Loucy (cell line): ENCODE measurements at regions not wholly inside any gene's neighbourhood (a gene's known extent, or its start where the extent isn't known, plus 50 kb on each side); places are given as distances from the start of the nearest gene placed in this dataset.

ENCODE experiments used
- EZH2phosphoT487 ChIP-seq: fragments of 200-600 bp; IDR thresholded peaks from 2 replicates; pipeline ENCODE4 v1.6.1; 2018; ENCODE audit warnings: antibody characterized with exemption, mild to moderate bottlenecking, moderate library complexity, borderline replicate concordance
- TF ChIP-seq, protein P1 (sequence below): fragments of 200-600 bp; sonication (generic); conservative IDR thresholded peaks from 2 replicates; pipeline ENCODE4 v1.5.1; 2014; ENCODE audit warnings: mild to moderate bottlenecking, antibody characterized with exemption, low read length

DNA sequence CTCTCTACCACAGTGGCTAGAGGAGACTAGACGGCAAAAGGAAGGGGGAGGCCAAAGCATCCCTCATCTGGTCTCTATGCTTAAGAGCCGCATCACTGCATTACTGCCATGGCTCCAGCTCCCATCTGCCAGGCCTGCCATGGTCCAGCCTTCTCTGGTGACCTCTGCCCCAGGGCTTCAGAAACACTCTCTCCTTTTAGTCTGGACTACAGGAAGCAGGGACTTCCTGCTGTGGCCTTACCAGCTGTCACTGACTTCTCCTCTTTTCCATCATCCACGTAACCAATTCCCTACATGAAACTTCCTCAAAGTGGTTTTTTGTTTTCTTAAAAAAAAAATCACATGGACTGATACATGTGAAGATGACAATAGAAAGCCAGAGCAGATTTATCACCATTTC, 323.1 kb upstream of the NFIA start:
- TF ChIP-seq, protein P1, sequence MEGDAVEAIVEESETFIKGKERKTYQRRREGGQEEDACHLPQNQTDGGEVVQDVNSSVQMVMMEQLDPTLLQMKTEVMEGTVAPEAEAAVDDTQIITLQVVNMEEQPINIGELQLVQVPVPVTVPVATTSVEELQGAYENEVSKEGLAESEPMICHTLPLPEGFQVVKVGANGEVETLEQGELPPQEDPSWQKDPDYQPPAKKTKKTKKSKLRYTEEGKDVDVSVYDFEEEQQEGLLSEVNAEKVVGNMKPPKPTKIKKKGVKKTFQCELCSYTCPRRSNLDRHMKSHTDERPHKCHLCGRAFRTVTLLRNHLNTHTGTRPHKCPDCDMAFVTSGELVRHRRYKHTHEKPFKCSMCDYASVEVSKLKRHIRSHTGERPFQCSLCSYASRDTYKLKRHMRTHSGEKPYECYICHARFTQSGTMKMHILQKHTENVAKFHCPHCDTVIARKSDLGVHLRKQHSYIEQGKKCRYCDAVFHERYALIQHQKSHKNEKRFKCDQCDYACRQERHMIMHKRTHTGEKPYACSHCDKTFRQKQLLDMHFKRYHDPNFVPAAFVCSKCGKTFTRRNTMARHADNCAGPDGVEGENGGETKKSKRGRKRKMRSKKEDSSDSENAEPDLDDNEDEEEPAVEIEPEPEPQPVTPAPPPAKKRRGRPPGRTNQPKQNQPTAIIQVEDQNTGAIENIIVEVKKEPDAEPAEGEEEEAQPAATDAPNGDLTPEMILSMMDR = no peak
- no peak for TF ChIP-seq EZH2phosphoT487
